ENCODE measurements at regions not wholly inside any gene's neighbourhood (a gene's known extent, or its start where the extent isn't known, plus 50 kb on each side); places are given as distances from the start of the nearest gene placed in this dataset.

DNA sequence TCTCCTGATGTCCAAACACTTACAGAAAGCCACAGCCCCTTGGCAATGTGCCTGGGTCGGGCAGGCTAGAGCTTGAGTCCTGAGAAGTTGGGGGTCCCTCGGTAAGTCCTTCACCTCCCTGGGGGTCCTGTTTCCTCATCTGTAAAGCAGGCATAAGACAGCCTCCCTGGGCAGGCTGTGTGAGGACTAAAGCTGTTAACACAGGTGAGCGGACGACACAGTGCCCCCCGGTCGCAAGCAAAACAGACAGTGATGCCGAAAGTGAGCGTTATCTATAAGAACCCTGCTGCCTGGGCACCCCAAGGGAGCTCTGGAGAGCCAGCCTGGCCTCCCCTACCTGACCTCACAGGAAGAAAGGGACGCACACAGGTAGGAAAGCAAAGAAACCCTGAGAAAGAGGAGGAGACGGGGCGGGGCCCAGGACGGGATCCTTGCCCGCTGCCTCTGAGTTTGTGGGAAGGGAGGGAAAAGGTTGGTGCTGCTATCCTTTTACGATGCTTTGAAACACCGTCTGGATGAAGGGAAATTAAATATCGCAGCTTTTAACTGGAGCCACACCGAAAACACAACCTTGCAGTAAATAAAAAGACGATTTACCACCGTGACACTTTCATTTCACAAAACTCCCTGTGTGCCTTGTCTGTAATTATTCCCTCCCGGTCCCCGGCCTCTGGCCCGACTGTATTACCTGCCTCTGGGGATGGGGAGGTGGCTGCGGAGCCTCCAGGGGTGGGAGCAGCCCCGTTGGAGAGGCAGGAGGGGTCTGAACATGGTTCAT lies 67.1 kb downstream of the ENGASE start:
- no peak for DNase-seq

DNA sequence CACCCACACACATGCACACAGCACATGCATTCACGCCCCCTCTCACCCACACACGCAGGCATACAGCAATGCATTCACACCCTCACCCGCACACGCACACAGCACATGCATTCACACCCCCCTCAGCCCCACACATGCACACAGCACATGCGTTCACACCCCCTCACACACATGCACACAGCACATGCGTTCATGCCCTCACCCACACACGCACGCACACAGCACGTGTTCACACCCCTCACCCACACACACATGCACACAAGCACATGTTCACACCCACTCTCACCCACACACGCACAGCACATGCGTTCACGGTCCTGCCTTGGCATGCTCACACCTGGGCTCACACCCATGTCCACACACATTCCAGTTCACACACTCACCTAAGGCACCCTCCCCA lies 64.2 kb downstream of the ENGASE start:
- no peak for DNase-seq

DNA sequence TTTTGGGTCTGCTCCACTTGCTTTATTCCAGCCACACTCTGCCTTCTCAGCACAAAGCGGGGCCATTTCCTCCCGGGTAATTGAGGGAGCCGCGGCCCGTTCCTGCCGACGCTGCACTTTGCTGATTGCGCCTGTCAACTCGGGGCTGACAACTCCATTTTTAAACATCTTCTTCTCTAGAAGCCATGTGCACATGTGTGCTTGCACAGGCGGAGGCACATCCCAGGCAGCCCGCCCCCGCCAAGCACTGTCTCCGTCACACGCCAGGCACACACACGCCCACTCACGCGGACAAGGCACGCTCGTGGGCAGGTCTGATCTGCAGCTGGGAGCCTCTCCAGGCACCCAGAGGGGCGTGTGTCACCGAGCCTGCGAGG lies 63.2 kb downstream of the ENGASE start:
- no peak for DNase-seq

DNA sequence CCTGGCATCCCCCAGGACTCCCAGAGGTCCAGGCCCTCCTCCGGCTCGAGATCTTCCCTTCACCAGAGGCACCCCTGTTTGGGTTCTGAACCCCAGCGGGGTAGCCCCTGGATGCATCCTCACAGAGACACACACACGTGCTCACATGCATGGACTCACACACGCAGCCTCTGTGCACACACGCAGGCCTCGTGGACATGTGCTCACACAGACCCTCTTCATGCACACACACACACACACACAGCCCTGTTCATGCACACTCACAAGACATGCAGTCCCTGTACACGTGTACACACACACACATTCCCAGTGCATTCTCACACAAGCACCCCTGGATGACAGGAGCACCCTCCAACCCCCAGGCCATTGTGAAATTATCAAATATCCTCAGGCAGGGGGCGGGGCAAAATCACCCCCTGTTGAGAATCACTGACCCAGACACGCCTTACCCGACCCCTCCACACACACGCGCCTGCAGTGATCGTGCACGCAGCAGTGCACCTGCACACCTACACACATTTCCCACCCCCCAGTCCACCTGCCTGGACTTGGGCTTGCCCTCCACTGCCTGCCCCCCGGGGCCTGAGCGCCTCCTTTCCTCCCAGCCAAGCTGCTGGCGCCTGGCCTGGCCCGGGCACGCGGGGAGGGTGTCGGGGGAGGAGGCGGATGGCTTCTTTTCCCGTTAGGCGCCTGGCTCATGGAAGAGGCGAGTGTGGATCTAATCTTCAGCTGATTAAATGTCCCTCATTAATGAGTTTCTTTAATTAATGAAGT lies 62.6 kb downstream of the ENGASE start:
- no peak for DNase-seq

DNA sequence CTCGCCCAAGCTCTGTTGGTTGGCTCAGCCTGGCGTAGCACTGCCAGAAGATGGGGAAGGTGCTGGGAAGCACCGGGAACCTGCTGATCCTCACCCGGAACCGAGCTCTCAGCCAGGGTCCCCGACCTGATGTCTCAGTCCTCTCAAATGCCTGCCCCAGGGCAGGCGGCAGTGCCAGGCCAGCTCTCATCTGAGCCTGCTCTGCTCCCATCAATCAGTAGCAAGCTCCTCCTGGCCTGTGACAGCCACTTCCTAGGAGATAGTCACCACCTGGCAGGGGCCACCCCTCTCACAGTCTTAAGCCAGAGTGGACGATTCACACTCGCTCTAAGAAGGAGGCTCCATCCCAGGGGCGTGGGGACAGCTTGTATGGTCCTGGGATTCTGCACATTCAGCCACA lies 62.0 kb downstream of the ENGASE start:
- no peak for DNase-seq
